K562 (cell line): ENCODE measurements at regions not wholly inside any gene's neighbourhood (a gene's known extent, or its start where the extent isn't known, plus 50 kb on each side); places are given as distances from the start of the nearest gene placed in this dataset.

Source experiments
- ARID1B ChIP-seq: fragments of 450-650 bp; IDR thresholded peaks from 2 replicates; pipeline ENCODE4 v1.6.1; 2016; ENCODE audit warnings: antibody characterized with exemption, mild to moderate bottlenecking, inconsistent platforms
- BCOR ChIP-seq: fragments of 450-650 bp; IDR thresholded peaks from 2 replicates; pipeline ENCODE4 v1.6.1; 2016
- CBFA2T3 ChIP-seq: fragments of 450-650 bp; IDR thresholded peaks from 2 replicates; pipeline ENCODE4 v1.6.1; 2017
- CTBP1 ChIP-seq: fragments of 450-650 bp; IDR thresholded peaks from 2 replicates; pipeline ENCODE4 v1.6.1; 2016; ENCODE audit warnings: borderline replicate concordance
- ELF4 ChIP-seq: fragments of 450-650 bp; formaldehyde crosslinking; IDR thresholded peaks from 2 replicates; pipeline ENCODE4 v1.4.0; 2022; ENCODE audit warnings: missing genetic modification characterization
- GATAD2A ChIP-seq: fragments of 450-650 bp; IDR thresholded peaks from 2 replicates; pipeline ENCODE4 v1.6.1; 2017
- JUND ChIP-seq, 2 experiments: IDR thresholded peaks; 2 replicates in 1 of 2; 3 replicates in 1 of 2; pipeline ENCODE4 v1.6.1; 2011; ENCODE audit warnings: borderline replicate concordance in 2 of 2, low read depth in 2 of 2, low read length in 2 of 2, improper control_type of control experiment in 1 of 2, missing biosample characterization in 1 of 2, missing genetic modification characterization in 1 of 2, missing genetic modification reagents in 1 of 2
- MCM5 ChIP-seq: fragments of 450-650 bp; IDR thresholded peaks from 2 replicates; pipeline ENCODE4 v1.6.1; 2016; ENCODE audit warnings: low read depth
- RBM15 ChIP-seq: fragments of 200-400 bp; formaldehyde crosslinking; IDR thresholded peaks from 2 replicates; pipeline ENCODE4 v1.6.1; 2018; ENCODE audit warnings: mild to moderate bottlenecking, low read length, moderate library complexity; ENCODE audit not compliant: insufficient read depth
- SMARCA4 ChIP-seq: fragments of 450-650 bp; IDR thresholded peaks from 2 replicates; pipeline ENCODE4 v1.6.1; 2016
- SMARCA5 ChIP-seq: fragments of 450-650 bp; IDR thresholded peaks from 2 replicates; pipeline ENCODE4 v1.6.1; 2016
- SMARCE1 ChIP-seq: fragments of 450-650 bp; IDR thresholded peaks from 2 replicates; pipeline ENCODE4 v1.7.1; 2016; ENCODE audit warnings: mild to moderate bottlenecking
- TBL1XR1 ChIP-seq, 2 experiments: IDR thresholded peaks; 2 replicates each; pipeline ENCODE4 v1.6.1; 2012; ENCODE audit warnings: improper control_type of control experiment in 2 of 2, low read length in 2 of 2, mild to moderate bottlenecking in 1 of 2
- TCF3 ChIP-seq: sonication (generic); formaldehyde crosslinking; IDR thresholded peaks from 2 replicates; pipeline ENCODE4 v1.4.0; 2020; ENCODE audit warnings: mild to moderate bottlenecking, missing genetic modification reagents
- TEAD4 ChIP-seq, 2 experiments: sonication (generic) in 1 of 2; formaldehyde crosslinking in 1 of 2; IDR thresholded peaks; 2 replicates each; pipeline versions ENCODE4 v1.6.1 to v1.8.0; 2012 to 2022; ENCODE audit warnings: borderline replicate concordance in 1 of 2, inconsistent platforms in 1 of 2, low read length in 1 of 2, mild to moderate bottlenecking in 1 of 2, missing genetic modification reagents in 1 of 2
- ZNF3 ChIP-seq: fragments of 250-450 bp; sonication (Bioruptor Pico); IDR thresholded peaks from 2 replicates; pipeline ENCODE4 v1.5.0; 2021; ENCODE audit warnings: mild to moderate bottlenecking, moderate library complexity
- ZSCAN29 ChIP-seq: fragments of 450-650 bp; IDR thresholded peaks from 2 replicates; pipeline ENCODE4 v1.6.1; 2017
- ZSCAN32 ChIP-seq: fragments of 450-650 bp; formaldehyde crosslinking; IDR thresholded peaks from 2 replicates; pipeline ENCODE4 v1.4.0; 2020; ENCODE audit warnings: mild to moderate bottlenecking, moderate library complexity
- TF ChIP-seq, protein P1 (sequence below): fragments of 450-650 bp; IDR thresholded peaks from 2 replicates; pipeline ENCODE4 v1.7.1; 2018; ENCODE audit warnings: mild to moderate bottlenecking, low read depth; ENCODE audit not compliant: partially characterized antibody
- TF ChIP-seq, protein P2 (sequence below): sonication (generic); formaldehyde crosslinking; IDR thresholded peaks from 2 replicates; pipeline ENCODE4 v1.8.1; 2022; ENCODE audit warnings: missing genetic modification reagents
- TF ChIP-seq, protein P3 (sequence below): IDR thresholded peaks from 2 replicates; pipeline ENCODE4 v1.6.1; 2011; ENCODE audit not compliant: insufficient read length; ENCODE audit errors: extremely low read depth
- TF ChIP-seq, protein P4 (sequence below): fragments of 450-650 bp; IDR thresholded peaks from 2 replicates; pipeline ENCODE4 v1.6.1; 2014; ENCODE audit warnings: low read depth, mild to moderate bottlenecking, moderate library complexity, borderline replicate concordance
- TF ChIP-seq, protein P5 (sequence below): fragments of 250-450 bp; sonication (Bioruptor Pico); IDR thresholded peaks from 2 replicates; pipeline ENCODE4 v1.4.0; 2020; ENCODE audit warnings: mild to moderate bottlenecking, moderate library complexity

DNA sequence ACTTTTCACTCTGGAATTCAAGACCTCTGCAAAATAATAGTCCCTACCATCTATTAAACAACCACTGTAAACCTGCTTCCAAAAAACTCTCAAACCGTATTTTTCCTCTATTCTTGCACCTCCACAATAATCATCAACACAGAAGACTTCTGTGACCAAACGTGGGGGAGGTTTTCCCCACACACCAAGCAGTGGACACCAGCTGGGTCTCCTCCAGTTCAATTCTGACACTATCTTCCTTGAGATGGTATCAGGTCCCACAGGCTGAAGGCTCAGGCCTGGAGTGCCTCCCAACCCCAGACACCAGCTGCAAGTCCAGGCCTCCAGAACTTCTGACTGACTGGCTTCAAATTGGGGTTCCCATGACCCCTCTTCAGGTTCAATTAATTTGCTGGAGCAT lies 89.6 kb upstream of the RAP2B start (continued):
- TF ChIP-seq, protein P1, sequence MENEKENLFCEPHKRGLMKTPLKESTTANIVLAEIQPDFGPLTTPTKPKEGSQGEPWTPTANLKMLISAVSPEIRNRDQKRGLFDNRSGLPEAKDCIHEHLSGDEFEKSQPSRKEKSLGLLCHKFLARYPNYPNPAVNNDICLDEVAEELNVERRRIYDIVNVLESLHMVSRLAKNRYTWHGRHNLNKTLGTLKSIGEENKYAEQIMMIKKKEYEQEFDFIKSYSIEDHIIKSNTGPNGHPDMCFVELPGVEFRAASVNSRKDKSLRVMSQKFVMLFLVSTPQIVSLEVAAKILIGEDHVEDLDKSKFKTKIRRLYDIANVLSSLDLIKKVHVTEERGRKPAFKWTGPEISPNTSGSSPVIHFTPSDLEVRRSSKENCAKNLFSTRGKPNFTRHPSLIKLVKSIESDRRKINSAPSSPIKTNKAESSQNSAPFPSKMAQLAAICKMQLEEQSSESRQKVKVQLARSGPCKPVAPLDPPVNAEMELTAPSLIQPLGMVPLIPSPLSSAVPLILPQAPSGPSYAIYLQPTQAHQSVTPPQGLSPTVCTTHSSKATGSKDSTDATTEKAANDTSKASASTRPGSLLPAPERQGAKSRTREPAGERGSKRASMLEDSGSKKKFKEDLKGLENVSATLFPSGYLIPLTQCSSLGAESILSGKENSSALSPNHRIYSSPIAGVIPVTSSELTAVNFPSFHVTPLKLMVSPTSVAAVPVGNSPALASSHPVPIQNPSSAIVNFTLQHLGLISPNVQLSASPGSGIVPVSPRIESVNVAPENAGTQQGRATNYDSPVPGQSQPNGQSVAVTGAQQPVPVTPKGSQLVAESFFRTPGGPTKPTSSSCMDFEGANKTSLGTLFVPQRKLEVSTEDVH, result no peak
- TF ChIP-seq JUND (IDR thresholded peaks at IDR 0.05; ENCODE audit: borderline replicate concordance, low read depth, low read length), result no peak
- TF ChIP-seq JUND (tag; IDR thresholded peaks at IDR 0.05; ENCODE audit: borderline replicate concordance, low read depth, low read length), result peak; percentile 49; the same call in 1 of the 3 replicates
- TF ChIP-seq MCM5, result no peak
- TF ChIP-seq TEAD4 (IDR thresholded peaks at IDR 0.05; ENCODE audit: low read length), result 0 out of 2 replicates have a peak, but pooled peaks have one; percentile 42
- no peak for TF ChIP-seq TEAD4 (CRISPR knock-in tag; IDR thresholded peaks at IDR 0.05; ENCODE audit: borderline replicate concordance)
- TF ChIP-seq RBM15, result no peak
- TF ChIP-seq, protein P2, sequence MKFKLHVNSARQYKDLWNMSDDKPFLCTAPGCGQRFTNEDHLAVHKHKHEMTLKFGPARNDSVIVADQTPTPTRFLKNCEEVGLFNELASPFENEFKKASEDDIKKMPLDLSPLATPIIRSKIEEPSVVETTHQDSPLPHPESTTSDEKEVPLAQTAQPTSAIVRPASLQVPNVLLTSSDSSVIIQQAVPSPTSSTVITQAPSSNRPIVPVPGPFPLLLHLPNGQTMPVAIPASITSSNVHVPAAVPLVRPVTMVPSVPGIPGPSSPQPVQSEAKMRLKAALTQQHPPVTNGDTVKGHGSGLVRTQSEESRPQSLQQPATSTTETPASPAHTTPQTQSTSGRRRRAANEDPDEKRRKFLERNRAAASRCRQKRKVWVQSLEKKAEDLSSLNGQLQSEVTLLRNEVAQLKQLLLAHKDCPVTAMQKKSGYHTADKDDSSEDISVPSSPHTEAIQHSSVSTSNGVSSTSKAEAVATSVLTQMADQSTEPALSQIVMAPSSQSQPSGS, result no peak
- TF ChIP-seq, protein P3, sequence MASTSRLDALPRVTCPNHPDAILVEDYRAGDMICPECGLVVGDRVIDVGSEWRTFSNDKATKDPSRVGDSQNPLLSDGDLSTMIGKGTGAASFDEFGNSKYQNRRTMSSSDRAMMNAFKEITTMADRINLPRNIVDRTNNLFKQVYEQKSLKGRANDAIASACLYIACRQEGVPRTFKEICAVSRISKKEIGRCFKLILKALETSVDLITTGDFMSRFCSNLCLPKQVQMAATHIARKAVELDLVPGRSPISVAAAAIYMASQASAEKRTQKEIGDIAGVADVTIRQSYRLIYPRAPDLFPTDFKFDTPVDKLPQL, result no peak
- TF ChIP-seq TCF3 (CRISPR knock-in tag), result 0 out of 2 replicates have a peak, but pooled peaks have one; percentile 19
- peak; percentile 68; the same call in 1 of the 2 replicates for TF ChIP-seq SMARCE1
- TF ChIP-seq GATAD2A, result 0 out of 2 replicates have a peak, but pooled peaks have one; percentile 59
- TF ChIP-seq, protein P4, sequence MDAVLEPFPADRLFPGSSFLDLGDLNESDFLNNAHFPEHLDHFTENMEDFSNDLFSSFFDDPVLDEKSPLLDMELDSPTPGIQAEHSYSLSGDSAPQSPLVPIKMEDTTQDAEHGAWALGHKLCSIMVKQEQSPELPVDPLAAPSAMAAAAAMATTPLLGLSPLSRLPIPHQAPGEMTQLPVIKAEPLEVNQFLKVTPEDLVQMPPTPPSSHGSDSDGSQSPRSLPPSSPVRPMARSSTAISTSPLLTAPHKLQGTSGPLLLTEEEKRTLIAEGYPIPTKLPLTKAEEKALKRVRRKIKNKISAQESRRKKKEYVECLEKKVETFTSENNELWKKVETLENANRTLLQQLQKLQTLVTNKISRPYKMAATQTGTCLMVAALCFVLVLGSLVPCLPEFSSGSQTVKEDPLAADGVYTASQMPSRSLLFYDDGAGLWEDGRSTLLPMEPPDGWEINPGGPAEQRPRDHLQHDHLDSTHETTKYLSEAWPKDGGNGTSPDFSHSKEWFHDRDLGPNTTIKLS, result no peak
- TF ChIP-seq SMARCA5, result no peak
- peak; percentile 62; the same call in 1 of the 2 replicates for TF ChIP-seq SMARCA4
- peak; percentile 68 for TF ChIP-seq ARID1B
- TF ChIP-seq, protein P5, sequence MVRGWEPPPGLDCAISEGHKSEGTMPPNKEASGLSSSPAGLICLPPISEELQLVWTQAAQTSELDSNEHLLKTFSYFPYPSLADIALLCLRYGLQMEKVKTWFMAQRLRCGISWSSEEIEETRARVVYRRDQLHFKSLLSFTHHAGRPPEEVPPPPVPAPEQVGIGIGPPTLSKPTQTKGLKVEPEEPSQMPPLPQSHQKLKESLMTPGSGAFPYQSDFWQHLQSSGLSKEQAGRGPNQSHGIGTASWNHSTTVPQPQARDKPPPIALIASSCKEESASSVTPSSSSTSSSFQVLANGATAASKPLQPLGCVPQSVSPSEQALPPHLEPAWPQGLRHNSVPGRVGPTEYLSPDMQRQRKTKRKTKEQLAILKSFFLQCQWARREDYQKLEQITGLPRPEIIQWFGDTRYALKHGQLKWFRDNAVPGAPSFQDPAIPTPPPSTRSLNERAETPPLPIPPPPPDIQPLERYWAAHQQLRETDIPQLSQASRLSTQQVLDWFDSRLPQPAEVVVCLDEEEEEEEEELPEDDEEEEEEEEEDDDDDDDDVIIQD (CRISPR knock-in tag), result no peak
- TF ChIP-seq ELF4 (CRISPR knock-in tag), result 0 out of 2 replicates have a peak, but pooled peaks have one; percentile 9
- no peak for TF ChIP-seq ZSCAN29
- TF ChIP-seq CBFA2T3, result peak; percentile 74
- TF ChIP-seq TBL1XR1 (IDR thresholded peaks at IDR 0.05; ENCODE audit: low read length in 2 of 2), result peak in 1 of 2 experiments; percentile 58; a peak in 1 of 4 replicates
- no peak for TF ChIP-seq BCOR
- TF ChIP-seq ZSCAN32 (CRISPR knock-in tag), result no peak
- no peak for TF ChIP-seq ZNF3 (CRISPR knock-in tag)
- peak; percentile 29; the same call in 1 of the 2 replicates for TF ChIP-seq CTBP1
